HG02943 (cell line): ENCODE measurements at regions not wholly inside any gene's neighbourhood (a gene's known extent, or its start where the extent isn't known, plus 50 kb on each side); places are given as distances from the start of the nearest gene placed in this dataset.

Experiments
- ATAC-seq: cut with Tn5 transposase; IDR thresholded peaks from one replicate; pipeline ENCODE4 v1.9.1; 2021; ENCODE audit warnings: mild to moderate bottlenecking, low read depth, moderate library complexity; ENCODE audit not compliant: unreplicated experiment

DNA sequence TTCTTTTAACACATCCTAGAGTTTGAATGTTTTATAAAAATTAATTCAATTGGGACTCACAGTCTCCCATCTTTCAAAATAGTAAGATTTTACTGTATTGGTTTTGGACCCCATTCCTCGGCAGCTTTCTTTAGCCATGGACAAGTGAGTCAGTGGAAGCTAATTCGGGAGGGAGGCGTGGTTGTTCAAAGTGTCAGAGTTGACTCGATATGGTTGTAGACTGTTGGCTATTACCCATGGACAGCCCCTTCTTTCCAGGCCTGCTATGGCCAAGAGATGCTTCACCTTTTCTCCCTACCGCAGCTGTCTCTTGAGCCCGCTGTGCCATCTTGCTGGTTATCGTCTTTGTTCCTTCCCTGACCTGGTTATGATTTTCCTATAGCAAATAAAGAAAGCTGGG, 243.0 kb downstream of the CD83 start:
- ATAC-seq: no peak

DNA sequence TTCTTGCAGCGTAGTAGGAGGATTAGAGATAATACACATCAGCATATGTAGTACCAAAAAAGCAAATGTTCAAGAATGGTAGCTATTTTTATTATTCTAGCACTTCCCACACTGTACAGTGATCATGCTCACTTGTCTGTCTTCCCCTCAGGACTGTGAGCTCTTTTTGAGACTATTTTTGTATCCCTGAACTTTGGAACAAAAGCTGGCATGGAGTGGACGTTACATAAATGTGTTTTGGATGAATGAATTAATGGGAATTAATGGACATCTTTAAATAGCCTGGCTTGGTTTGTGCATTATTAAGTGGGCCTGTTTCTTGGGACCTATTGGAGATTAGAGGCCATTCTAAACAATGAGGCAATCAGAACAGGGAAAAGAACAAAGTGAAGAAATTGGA, 243.7 kb downstream of the CD83 start:
- ATAC-seq: no peak

DNA sequence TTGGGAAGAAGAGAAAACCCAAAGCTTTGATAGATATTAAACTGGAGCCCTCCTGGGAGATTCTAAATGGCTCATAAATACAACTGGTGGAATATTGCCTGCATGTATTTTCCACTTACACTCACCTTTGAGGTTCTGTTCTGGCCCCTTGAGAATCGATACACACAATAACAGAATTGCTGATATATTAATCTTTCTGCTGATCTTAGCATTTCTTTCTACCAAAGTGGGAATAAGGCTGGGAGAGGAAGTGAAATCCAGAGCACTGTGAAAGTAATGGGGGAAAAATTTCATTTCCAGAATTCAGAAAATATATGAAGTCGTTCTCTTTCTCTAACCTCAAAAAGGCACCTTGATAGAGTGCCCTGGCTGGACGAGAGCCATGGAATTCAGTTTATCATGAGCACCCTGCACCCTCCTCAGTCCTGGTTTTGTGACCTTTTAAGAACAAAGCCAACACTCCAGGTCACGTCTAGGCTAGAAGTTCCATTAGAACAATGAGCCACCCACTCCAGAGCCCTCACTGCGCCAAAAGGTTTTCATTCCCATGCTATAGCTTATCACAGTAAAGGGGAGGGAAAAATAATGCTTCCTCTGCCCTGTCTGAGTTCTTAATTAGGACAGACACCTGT, 244.5 kb downstream of the CD83 start:
- no peak for ATAC-seq

DNA sequence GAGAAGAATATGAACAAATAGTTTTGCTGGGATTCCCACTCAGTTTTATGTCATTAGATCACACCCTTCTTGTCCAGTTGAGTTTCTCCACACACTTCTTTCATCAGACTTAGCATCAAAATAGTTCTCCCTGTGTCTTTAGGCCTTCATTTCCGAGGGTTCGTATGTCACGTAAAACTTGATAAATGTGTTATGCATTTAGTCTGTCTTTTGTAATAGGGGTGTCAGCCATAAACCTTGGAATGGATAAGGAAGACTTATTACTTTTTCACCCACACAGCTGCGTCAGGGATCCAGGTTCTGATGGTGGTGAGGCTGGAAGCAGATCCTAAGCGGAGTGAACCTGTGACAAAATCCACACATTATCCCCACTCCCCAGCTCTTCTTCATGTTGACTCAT, 246.8 kb downstream of the CD83 start:
- no peak for ATAC-seq

DNA sequence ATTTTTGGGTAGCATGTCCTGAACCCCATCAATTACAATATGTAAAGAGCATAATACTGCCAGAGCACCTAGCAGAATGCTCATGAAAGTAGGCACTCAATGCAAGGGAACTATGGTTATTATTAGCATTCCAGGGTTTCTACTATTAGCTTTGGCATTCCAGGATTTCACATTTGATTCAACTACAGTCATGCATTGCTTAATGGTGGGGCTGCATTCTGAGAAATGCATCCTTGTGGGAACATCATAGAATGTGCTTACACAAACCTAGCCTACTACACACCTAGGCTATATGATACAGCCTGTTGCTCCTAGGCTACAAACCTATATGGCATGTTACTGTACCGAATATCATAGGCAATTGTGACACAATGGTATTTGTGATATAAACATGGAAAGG, 247.8 kb downstream of the CD83 start:
- ATAC-seq: no peak

DNA sequence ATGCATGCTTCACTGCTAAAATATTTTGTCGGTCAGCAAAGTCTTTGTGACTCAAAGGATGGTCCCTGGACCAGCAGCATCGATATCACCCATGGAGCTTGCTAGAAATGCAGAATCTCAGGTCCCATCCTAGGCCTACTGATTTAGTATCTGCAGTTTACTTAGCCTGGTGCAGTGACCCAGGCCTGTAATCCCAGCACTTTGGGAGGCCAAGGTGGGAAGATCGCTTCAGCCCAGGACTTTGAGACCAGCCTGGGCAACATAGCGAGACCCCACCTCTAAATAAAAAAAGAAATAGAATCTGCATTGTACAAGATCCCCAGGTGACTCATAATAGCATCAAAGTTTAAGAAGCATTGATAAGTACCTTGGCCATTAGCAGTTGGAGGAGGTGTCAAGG, 248.7 kb downstream of the CD83 start:
- ATAC-seq: no peak

GRCh38 chr6:14366872-14367271, 249.3 kb downstream of the CD83 start:
- ATAC-seq: no peak

DNA sequence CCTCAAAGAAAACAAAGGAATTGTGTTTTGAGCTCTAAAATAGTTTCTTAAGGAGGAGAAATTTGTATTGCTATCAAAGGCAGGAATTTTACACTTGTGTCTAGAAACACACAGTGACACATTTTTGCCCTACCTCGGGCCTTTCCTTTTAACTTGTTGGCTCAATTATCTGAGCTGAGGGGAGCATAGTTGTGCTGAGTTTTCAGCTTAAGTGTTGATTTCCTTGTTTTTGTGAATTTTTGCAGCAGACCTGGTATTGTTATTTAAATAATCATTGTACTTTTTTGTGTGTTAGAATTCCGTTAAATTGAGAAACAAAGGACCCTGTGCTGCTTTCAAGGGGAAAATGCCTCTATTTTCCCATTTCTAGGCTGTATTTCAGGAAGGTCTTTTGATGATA, 249.7 kb downstream of the CD83 start:
- no peak for ATAC-seq

- ATAC-seq: no peak
Observed at GRCh38 chr6:14369717-14370116, 252.1 kb downstream of the CD83 start.

GRCh38 chr6:14371530-14371929, 254.0 kb downstream of the CD83 start:
- ATAC-seq: no peak

GRCh38 chr6:14372734-14373489, 255.3 kb downstream of the CD83 start:
- ATAC-seq: no peak

DNA sequence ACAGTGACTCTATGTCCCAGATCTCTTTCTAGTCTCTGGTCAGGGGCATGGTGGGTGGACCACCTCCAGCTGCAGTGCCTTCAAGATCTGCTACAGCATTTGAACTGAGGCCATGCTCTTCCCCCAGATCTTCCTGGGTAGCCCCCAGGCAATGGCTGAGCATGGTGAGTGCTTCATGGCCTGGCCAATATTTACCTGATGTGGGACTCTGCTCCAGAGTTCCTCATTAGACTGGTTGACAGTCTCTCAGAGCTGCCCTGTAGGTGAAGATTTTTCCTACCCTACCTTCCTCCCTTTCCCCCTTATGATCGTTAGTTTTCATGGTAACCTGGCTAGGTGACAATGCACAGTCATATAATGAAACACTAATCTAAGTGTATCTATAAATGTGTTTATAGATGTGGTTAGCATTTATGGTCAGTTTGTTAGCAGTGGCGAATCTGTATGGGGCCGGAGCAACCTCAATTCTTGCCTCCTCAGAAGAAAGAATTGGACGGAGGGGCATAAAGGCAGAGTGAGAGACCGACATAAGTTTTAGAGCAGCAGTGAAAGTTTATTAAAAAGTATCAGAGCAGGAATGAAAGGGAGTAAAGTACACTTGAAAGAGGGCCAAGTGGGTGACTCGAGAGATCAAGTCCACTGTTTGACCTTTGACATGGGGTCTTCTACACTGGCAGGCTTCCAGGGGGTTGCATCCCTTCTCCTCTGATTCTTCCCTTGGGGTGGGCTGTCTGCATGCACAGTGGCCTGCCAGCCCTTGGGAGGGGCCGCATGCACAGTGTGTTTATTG, 256.3 kb downstream of the CD83 start:
- ATAC-seq: no peak

- ATAC-seq: no peak
Observed at GRCh38 chr6:14375930-14376329, 258.4 kb downstream of the CD83 start.

- ATAC-seq: no peak
Observed at GRCh38 chr6:14379568-14379967, 262.0 kb downstream of the CD83 start.

DNA sequence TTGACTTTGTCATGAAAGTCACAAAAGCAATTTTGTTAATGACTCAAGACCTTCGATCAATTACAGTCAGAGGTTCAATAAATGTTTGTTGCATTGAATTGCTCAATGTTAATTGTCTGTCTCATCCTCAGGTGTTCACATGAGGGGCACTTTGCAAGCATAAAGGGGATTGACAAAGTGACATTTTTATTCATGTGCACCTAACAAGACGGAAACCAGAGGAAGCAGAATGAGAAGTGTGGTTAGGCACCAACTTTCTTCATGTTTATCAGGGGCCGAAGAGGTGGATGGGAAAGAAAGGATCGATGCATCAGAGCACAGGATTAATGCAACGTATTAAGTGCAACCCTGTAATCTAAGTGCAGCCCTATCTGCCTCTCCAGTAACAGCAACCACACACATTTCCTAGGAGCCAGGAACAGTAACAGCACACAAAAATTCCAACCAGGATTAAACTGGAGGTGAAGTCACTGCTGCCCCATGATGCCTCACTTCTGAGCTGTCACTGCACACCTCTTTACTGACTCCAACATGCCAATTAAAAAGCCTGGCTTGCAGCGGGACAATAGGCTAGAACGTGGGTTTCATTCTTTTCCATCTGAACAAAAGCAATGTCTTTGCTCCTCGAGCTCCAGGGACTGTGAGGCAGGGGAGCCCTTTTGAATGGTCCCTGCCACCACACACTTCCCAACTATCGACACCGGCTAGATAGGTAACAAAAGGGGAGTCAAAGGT, 262.7 kb downstream of the CD83 start:
- ATAC-seq: no peak

DNA sequence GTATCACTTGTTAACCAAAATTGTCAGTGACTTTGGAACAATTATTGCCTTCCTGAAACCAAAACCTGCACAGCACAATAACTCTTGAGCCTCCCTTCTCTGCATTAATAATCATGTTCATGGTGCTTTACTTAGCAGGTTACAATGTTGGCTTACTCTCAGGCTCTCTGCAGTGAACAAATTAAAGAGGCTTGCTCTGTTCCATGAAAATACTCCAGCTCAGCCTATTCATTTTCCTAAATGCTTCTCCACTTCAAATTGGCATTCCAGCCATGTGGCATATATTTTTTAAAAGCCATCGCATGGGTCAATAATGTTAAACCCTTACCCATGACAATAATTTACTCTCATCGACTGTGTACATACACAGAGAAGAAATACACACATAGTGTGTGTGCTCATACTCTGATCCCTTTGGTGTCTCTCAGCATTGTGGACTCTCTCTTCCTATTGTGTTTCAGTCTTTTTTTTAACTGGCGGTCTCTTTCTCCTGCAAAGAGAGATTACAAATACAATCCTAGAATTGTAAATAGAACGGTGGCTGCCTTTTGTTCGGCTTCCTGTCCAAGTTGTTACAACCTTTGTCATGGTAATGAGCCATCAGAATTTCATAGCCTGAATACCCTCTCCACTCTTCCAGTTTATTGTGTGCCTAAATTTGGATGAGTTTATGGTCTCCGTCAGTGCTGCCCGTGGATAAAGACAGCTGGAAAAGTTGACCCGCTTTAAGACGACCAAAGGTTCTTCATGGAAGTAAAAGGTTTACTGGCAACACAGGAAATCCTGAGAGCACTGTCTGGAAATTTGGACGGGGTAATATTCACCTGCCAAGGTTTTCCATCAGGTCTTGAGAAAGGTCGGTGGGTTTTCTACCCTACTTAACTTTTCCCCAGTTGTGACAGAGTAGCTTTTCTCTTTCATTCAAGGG, 263.6 kb downstream of the CD83 start:
- no peak for ATAC-seq

DNA sequence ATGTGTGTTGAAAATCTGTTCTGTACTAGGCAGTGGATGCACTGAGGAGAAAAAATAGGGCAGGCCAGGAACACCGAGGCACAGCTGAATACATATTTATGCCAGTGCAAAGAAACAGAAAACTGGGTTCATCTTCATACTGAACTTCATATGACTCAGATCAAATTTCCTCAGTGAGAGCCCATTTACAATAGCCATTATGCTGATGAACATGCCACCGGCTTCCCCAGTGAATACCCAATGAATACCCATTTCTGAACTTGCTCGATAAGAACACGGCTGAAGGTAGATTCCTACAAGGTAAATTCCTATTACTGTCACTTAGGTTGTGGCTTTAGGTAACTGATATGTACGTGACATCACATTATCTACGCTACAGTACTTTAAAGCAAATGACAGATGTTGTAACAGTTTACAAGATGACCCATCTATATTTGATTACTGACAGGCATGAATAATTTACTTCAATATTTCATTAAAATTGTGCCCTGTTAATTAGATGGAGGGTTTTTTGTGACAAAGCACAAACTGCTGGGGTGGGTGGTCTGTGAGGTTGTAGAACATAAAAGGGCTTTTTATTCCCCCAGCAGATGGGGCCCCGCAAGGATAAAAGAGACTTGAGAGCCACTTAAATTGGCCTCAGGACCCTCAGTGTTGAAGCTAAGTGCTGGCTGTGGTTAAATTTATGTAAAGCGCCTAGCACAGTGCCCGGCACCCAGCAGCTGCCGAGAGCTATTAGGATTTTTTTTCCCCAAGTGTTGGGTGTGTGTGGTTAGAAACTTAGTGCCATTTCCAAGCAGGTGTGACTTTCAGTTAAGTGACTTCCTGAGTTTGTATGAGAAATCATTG, 264.5 kb downstream of the CD83 start:
- peak; percentile 58 for ATAC-seq

DNA sequence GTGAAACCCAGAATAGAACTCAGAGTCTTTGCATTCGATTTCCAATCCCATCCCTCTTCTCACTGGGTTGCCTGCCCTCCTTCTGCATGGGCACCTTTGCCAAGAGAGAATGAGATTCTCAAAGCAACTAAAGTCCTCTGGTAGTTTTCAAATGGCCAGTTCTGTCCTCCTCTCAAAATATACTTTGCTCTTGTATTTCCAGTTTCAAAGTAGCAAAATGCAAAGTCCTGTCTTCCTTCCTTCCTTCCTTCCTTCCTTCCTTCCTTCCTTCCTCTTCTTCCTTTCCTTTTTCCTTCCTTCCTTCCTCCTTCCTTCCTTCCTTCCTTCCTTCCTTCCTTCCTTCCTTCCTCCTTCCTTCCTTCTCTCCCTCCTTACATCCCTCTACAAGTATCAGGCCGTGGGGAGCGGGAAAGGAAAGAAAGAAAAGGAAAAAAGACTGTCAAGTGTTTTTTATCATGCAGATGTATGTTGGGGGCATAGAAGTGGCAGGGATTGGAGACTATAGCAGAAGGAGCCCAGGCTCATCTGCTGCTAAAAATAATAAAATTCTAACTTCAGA, 265.2 kb downstream of the CD83 start:
- no peak for ATAC-seq
